HG03060 (cell line): ENCODE measurements at regions not wholly inside any gene's neighbourhood (a gene's known extent, or its start where the extent isn't known, plus 50 kb on each side); places are given as distances from the start of the nearest gene placed in this dataset.
"Not testable (repeated sequence)": the region's sequence is repeated elsewhere in the genome, so short reads cannot be mapped to it uniquely, and the experiment has no call there.

Experiments used
- ATAC-seq: cut with Tn5 transposase; IDR thresholded peaks from one replicate; pipeline ENCODE4 v1.9.1; 2021; ENCODE audit warnings: low read depth, moderate number of reproducible peaks; ENCODE audit not compliant: unreplicated experiment

- peak; percentile 72 for ATAC-seq
These were observed 159.4 kb downstream of the POTEB start for GRCh38 chr15:21718108-21718507.

GRCh38 chr15:21717661-21718060 is 159.9 kb downstream of the POTEB start:
- peak; percentile 10 for ATAC-seq

- peak; percentile 80 for ATAC-seq
These were observed 172.1 kb downstream of the POTEB start for GRCh38 chr15:21705480-21705879.

DNA sequence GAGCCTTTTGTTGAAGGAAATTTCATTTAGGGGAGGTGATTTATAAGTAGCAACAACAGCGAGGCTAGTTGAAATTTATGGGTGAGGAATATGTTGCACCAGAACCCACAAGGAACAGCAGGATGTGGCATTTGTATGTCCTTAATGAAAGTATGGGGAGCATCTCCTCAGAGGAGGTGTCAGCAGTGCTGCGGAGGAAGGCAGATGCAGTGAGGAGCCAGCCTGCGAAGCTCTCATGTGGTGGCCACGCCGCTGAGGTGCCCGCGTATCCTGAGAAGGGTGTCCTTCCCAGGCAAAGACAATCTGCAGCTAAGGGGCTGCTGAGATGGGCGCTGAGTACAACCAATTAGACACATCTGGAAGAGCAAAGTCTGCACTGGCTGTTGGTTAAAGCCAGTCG is 178.9 kb downstream of the POTEB start:
- ATAC-seq = not testable (repeated sequence)

DNA sequence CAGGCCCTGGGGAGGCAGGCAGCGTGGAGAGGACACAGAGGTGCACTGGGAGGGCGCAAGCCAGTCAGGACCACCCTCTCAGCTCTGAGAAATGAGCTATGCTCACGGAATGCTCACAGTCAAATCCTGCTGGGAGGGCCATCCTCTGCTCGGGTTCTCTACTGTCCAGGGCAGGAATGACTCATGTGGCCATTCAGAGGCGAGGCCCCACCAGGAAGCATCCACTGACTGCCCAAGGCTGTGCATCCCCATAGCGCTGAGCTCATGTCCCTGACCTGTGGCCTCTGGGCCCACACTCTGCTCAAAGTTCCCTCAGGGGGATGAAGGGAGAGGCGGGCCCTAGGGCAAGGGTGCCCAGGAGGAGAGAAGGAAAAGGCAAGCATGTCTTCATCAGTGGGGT is 182.4 kb downstream of the POTEB start:
- ATAC-seq = not testable (repeated sequence)

DNA sequence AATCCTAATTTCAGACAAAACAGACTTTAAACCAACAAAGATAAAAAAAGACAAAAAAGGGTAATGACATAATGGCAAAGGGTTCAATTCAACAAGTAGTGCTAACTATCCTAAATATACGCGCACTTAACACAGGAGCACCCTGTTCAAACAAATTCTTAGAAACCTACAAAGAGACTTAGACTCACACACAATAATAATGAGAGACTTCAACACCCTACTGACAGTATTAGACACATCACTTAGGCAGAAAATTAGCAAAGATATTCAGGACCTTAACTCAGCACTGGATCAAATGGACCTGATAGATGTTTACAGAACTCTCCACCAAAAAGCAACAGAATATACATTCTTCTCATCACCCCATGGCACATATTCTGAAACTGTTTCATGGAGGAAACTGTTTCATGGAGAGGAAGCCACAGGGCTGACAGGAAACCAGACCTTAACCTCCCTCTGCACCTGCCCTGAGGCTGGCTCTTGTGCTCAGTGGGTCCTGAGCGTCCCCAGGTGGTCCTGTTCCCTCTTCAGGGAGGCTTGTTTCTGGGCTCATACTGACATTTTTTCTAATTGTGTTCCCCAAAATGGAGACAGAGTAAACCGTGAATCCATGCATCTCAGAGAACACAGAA is 184.9 kb downstream of the POTEB start:
- ATAC-seq = not testable (repeated sequence)

- peak; percentile 74 for ATAC-seq
These were observed 216.6 kb upstream of the POTEB3 start for GRCh38 chr15:21656798-21657397.

GRCh38 chr15:21656114-21656746 is 215.9 kb upstream of the POTEB3 start:
- ATAC-seq = not testable (repeated sequence)

DNA sequence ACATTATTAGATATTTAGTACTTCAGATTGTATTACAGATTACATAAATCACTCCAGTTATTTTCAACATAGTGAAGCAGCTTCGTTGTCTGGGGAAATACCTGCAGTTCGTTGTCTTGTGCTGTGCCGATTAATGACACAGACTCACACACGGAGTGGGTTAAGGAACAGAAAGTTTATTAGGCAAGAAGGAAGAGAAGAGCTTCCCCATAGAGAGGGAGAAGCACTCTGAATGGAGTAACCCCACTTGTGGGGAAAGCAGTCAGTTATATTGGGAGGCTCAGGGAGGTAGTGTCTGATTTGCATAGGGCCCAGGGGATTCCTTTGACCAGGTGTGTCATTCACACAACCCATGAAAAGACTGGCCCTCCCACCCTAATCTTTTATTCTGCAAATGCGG is 213.4 kb upstream of the POTEB3 start:
- ATAC-seq = not testable (repeated sequence)

GRCh38 chr15:21638770-21639169 is 198.5 kb upstream of the POTEB3 start:
- not testable (repeated sequence) for ATAC-seq

GRCh38 chr15:21626694-21627093 is 186.4 kb upstream of the POTEB3 start:
- ATAC-seq = not testable (repeated sequence)

DNA sequence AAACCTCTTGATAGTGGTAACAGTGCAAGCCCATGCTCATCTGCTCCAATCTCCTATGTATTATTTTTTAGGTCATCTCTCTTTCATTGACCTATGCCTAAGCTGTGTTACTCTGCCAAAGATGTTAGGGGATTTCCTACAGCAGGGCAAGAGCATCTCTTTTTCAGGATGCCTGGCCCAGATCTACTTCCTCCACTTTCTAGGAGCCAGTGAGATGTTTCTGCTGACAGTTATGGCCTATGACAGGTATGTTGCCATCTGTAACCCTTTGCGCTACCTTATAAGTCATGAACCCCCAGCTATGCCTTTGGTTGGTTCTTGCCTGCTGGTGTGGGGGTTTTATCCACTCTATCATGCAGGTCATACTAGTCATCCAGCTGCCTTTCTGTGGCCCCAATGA is 168.9 kb upstream of the POTEB3 start:
- ATAC-seq = not testable (repeated sequence)

DNA sequence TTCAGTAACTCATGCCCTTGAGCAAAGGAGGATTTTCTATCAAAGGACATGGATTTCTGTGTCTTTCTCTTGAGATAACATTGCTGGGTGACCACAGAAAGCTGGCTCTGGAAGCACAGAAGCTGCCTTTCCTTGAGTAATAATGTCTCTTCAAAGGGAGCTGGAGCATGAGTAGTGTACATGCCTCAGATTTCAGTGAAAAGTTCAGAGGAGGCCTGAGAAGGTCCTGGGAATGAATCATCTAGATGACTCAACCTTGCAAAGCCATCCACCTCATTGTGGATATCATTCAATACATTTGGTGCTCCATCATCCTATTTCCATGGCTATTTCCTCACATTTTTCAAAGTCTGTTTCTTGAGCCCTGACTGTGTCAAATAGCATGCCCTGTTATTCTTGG is 125.1 kb upstream of the POTEB3 start:
- ATAC-seq = not testable (repeated sequence)

DNA sequence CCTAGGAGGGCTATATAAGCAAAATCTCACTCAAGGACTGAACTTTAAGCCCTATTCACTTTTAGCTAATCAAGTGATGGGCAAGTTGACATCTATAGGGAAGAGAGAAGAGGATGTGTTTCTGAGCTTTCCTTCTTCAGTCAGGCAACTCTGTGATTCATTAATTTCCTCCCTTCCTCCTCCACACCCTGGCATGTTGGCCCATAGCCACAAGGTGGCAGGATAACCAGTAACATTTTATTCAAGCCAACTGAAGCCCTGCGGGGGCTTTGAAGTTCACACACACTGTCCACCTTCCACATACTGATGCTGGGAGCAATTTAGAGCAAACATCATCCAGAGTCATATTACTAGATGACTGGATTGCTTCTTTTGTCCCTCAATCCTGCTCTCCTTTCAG is 111.5 kb upstream of the POTEB3 start:
- not testable (repeated sequence) for ATAC-seq

DNA sequence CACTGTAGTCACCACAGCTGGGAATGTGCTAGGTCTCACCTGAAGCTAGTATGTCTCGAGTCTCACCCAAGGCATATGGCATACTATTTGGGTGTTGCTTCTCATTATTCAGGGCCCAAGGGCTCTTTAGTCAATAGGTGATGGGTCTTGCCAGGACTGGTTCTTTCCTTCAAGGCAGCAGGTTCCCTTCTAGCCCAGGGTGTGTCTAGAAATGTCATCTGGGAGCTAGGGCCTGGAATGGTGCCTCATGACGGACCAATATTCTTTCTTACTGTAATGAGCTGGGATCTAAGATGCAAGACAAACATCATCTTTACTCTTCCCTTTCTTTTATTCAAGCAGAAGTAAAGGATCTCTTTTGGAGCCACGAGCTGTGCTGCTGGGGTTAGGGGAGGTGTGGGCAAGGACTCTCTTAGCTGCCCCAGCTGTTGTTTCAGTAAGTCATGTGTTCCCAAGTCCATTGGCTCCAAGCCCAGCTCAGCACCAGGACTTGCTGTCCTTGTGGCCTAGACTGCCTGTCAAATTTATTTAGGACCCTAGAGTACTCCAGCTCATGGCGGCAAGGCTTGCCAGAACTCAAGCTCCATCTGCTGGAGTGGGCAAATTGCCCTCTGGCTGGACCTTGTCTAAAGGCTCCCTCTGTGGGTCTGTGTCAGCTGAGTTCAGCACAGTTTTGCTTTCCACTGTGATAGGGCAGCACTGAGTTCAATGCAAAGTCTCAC is 106.0 kb upstream of the POTEB3 start:
- not testable (repeated sequence) for ATAC-seq

DNA sequence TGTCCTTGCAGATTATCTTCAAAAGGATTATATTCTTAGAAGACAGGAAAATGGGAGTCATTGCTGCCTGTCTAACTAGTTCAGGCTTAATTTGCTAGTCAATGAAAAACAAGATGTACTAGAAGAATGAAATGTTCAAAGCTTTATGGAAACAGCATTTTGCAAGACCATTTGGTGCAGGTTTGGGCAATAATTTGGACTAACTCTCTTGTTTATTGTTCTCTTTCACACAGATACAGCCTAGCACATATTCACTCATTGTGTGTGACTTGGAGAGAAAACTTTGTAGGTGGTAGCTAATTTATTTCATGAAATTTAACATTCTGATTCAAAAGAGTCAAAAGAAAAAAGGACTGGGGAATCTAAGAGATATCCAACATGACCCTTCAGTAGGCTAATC is 92.5 kb upstream of the POTEB3 start:
- not testable (repeated sequence) for ATAC-seq

DNA sequence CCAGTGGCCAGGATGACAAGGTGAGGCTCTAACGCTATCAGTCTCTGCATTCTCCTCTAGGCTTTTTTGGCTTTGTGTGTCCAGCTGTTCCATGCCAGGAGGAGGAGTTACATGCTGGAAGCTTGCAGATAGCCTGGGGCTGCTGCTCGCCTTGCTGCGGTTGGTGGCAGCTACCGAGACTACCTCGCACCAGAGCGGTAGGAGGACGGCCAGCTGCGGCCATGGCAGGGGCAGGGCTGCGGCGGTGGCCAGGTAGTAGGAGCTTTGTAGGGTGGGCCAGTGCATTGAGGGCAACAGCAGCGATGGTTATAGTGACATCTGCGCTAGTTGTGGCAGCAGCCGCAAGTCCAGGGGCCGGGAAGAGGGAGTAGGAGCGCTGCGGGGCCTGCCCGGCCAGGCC is 75.9 kb upstream of the POTEB3 start:
- not testable (repeated sequence) for ATAC-seq

GRCh38 chr15:21515296-21515695 is 75.0 kb upstream of the POTEB3 start:
- not testable (repeated sequence) for ATAC-seq

DNA sequence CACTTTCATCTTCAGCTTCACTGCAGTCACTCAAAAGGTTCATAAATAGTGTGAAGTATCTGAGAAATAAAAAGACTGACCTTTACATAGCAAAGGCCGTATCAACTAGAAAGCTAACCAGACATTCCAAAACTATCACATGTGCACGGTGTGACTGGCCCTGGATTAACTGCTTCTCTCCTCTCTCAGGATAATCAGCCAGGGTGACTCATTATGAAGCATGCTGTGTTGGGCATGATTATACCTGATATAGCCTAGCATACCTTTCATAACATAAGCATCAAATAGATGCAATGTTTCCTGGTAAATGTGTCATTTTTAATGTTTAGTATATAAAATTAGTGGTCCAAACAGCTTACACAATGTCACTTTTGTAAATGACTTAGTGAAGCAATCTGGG is 62.7 kb upstream of the POTEB3 start:
- ATAC-seq = not testable (repeated sequence)
